ENCODE measurements at regions not wholly inside any gene's neighbourhood (a gene's known extent, or its start where the extent isn't known, plus 50 kb on each side); places are given as distances from the start of the nearest gene placed in this dataset.
"Not testable (repeated sequence)": the region's sequence is repeated elsewhere in the genome, so short reads cannot be mapped to it uniquely, and the experiment has no call there.

GRCh38 chr14:84273181-84273580 is 1256.8 kb upstream of the FLRT2 start:
- DNase-seq: no peak

- DNase-seq: no peak
These were observed 1247.3 kb upstream of the FLRT2 start for GRCh38 chr14:84282618-84283017.

- DNase-seq: no peak
These were observed 1241.2 kb upstream of the FLRT2 start for GRCh38 chr14:84288781-84289180.

GRCh38 chr14:84298663-84299195 is 1231.2 kb upstream of the FLRT2 start:
- DNase-seq: no peak

- no peak for DNase-seq
These were observed 1226.8 kb upstream of the FLRT2 start for GRCh38 chr14:84303140-84303539.

GRCh38 chr14:84312551-84312950 is 1217.4 kb upstream of the FLRT2 start:
- DNase-seq: no peak

- DNase-seq: no peak
These were observed 1206.5 kb upstream of the FLRT2 start for GRCh38 chr14:84323450-84323849.

GRCh38 chr14:84323978-84324377 is 1206.0 kb upstream of the FLRT2 start:
- no peak for DNase-seq

- no peak for DNase-seq
These were observed 1193.5 kb upstream of the FLRT2 start for GRCh38 chr14:84336433-84336832.

- DNase-seq: no peak
These were observed 1189.0 kb upstream of the FLRT2 start for GRCh38 chr14:84340938-84341337.

GRCh38 chr14:84341867-84342266 is 1188.1 kb upstream of the FLRT2 start:
- DNase-seq: not testable (repeated sequence)

GRCh38 chr14:84343656-84344055 is 1186.3 kb upstream of the FLRT2 start:
- no peak for DNase-seq

GRCh38 chr14:84351646-84352045 is 1178.3 kb upstream of the FLRT2 start:
- DNase-seq: no peak

GRCh38 chr14:84361476-84361875 is 1168.5 kb upstream of the FLRT2 start:
- DNase-seq: no peak

- no peak for DNase-seq
These were observed 1154.7 kb upstream of the FLRT2 start for GRCh38 chr14:84375235-84375634.

- DNase-seq: no peak
These were observed 1139.9 kb upstream of the FLRT2 start for GRCh38 chr14:84390010-84390409.

GRCh38 chr14:84397631-84398030 is 1132.3 kb upstream of the FLRT2 start:
- DNase-seq: no peak

GRCh38 chr14:84399296-84399910 is 1130.5 kb upstream of the FLRT2 start:
- DNase-seq: no peak

- no peak for DNase-seq
These were observed 1128.3 kb upstream of the FLRT2 start for GRCh38 chr14:84401631-84402030.

GRCh38 chr14:84403585-84403984 is 1126.4 kb upstream of the FLRT2 start:
- no peak for DNase-seq

- no peak for DNase-seq
These were observed 1125.7 kb upstream of the FLRT2 start for GRCh38 chr14:84404246-84404645.

- DNase-seq: no peak
These were observed 1120.5 kb upstream of the FLRT2 start for GRCh38 chr14:84409435-84409834.

GRCh38 chr14:84410344-84410743 is 1119.6 kb upstream of the FLRT2 start:
- no peak for DNase-seq

- DNase-seq: no peak
These were observed 1109.7 kb upstream of the FLRT2 start for GRCh38 chr14:84420221-84420620.

- DNase-seq: no peak
These were observed 1108.3 kb upstream of the FLRT2 start for GRCh38 chr14:84421621-84422020.

Data from stimulated activated CD8-positive, alpha-beta memory T cell treated with anti-CD3 and anti-CD28 coated beads, Interleukin-4, amount 100 ng/mL, for 48 hours (primary cell).